Panc1 (cell line): ENCODE measurements at regions not wholly inside any gene's neighbourhood (a gene's known extent, or its start where the extent isn't known, plus 50 kb on each side); places are given as distances from the start of the nearest gene placed in this dataset.

Source experiments
- ATAC-seq: fragments of 200-7000 bp; cut with Tn5 transposase; 2 replicates; pipeline ENCODE4 v1.9.1; 2020; ENCODE audit warnings: mild to moderate bottlenecking, moderate library complexity
- BruUV-seq: library from RNA; stranded (reverse); fragments of 400-500 nt; replicated peaks from 2 replicates; lab custom pipeline; 2021; lab: Mats Ljungman, UMichigan
- CTCF ChIA-PET: fragments of 300-600 bp; sonication (Branson Sonifier 250); formaldehyde crosslinking; loops from one replicate; lab custom pipeline; 2022; ENCODE audit warnings: antibody characterized with exemption; lab: Charles Lee
- POLR2A ChIA-PET: fragments of 300-600 bp; sonication (Branson Sonifier 250); formaldehyde crosslinking; loops from one replicate; lab custom pipeline; 2022; ENCODE audit warnings: antibody characterized with exemption; lab: Charles Lee
- DNase-seq: peaks from one replicate; pipeline ENCODE4 v3.0.0-alpha.2; 2010; ENCODE audit warnings: low read depth, low spot score
- H3K27ac ChIP-seq: 2 replicates; pipeline ENCODE4 v1.5.1; 2011; ENCODE audit warnings: mild to moderate bottlenecking, low read length, inconsistent platforms
- H3K27me3 ChIP-seq: fragments of 200-500 bp; sonication (Bioruptor generic); 2 replicates; pipeline ENCODE4 v1.6.0; 2014; ENCODE audit warnings: low read length, inconsistent platforms; ENCODE audit not compliant: control insufficient read depth, insufficient read depth
- H3K36me3 ChIP-seq: fragments of 200-500 bp; sonication (Bioruptor generic); 2 replicates; pipeline ENCODE4 v1.5.1; 2014; ENCODE audit warnings: inconsistent platforms, mild to moderate bottlenecking, low read length, moderate library complexity; ENCODE audit not compliant: control insufficient read depth, insufficient read depth
- H3K4me1 ChIP-seq: 2 replicates; pipeline ENCODE4 v1.5.1; 2011; ENCODE audit warnings: inconsistent platforms, mild to moderate bottlenecking, low read length, moderate library complexity; ENCODE audit not compliant: control insufficient read depth, insufficient read depth
- H3K4me3 ChIP-seq, 2 experiments: 2 replicates each; pipeline ENCODE4 v1.5.1; 2011 to 2012; ENCODE audit warnings: low read depth in 2 of 2, low read length in 2 of 2, mild to moderate bottlenecking in 2 of 2, inconsistent platforms in 1 of 2, moderate library complexity in 1 of 2
- H3K9me3 ChIP-seq: fragments of 200-500 bp; sonication (Bioruptor generic); 2 replicates; pipeline ENCODE4 v1.5.1; 2014; ENCODE audit warnings: low read depth, mild to moderate bottlenecking, inconsistent platforms, low read length, moderate library complexity; ENCODE audit not compliant: control insufficient read depth, insufficient read depth
- POLR2AphosphoS5 ChIP-seq: IDR thresholded peaks from 2 replicates; pipeline ENCODE4 v1.6.1; 2012; ENCODE audit warnings: mild to moderate bottlenecking, low read depth, low read length, moderate library complexity
- SIN3A ChIP-seq: IDR thresholded peaks from 2 replicates; pipeline ENCODE4 v1.6.1; 2012; ENCODE audit warnings: low read depth, mild to moderate bottlenecking, low read length, moderate library complexity, borderline replicate concordance; ENCODE audit not compliant: insufficient read depth
- TCF7L2 ChIP-seq: IDR thresholded peaks from 2 replicates; pipeline ENCODE4 v1.6.1; 2011; ENCODE audit warnings: mild to moderate bottlenecking, low read depth, low read length, inconsistent platforms
- in situ Hi-C: cut with HindIII; loops from 2 replicates; pipeline ENCODE4 v1.10.0; 2016; ENCODE audit warnings: low sequenced_read_pairs, low pct_unique_long_range_greater_than_20kb
- intact Hi-C: fragments of 100-400 bp; cut with micrococcal nuclease; formaldehyde crosslinking; loops from one replicate; pipeline ENCODE4 v1.10.0; 2022; ENCODE audit not compliant: unreplicated experiment
- TF ChIP-seq, protein P1 (sequence below), 2 experiments: IDR thresholded peaks; 2 replicates each; pipeline ENCODE4 v1.6.1; 2011 to 2012; ENCODE audit warnings: low read depth in 2 of 2, control low read depth in 1 of 2, low read length in 1 of 2, mild to moderate bottlenecking in 1 of 2, moderate library complexity in 1 of 2; ENCODE audit not compliant: insufficient read depth in 1 of 2
- TF ChIP-seq, protein P2 (sequence below): fragments of 450-650 bp; IDR thresholded peaks from 2 replicates; pipeline ENCODE4 v1.5.1; 2017; ENCODE audit warnings: mild to moderate bottlenecking

DNA sequence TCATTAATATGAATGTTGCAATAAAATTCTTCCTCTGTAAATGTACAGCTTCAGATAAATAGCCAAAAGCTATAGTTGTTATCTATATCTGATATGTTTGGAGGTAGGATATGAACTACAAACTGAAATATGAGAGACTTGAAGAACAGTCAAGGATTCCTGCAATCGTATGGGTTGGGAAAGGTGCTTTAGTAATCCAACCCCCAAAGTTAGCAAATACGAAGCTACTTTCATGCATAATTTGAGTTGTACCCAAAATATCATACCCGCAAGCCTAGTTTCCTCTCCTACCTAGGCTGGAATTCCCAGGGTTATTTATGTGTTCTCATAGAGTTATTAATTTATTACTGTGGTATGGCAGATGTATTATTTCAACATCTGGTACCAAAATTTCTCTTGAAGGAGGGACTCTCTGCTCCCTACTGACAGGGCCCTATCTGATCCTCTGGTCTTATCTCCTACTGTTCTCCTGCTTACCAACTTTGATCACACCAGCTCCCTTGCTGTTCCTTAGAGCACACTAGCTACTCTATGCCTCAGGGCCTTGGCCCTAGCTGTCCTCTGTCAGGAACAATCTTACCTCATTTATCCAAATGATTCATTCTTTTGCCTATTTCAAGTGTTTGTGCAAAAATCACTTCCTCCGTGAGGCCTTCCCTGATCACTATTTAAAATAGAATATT, 140.4 kb upstream of the CCDC54 start:
- ATAC-seq: no peak
- Histone ChIP-seq H3K4me3 (no peak overlapping the region), H3K27me3 (no peaks in the 10 kb centered on the region; the same call in 1 of the 2 replicates), H3K4me1 (0 out of 2 replicates have a peak, but pooled peaks cover 5% of the 10 kb centered on the region), H3K9me3 (no peaks in the 10 kb centered on the region), H3K36me3 (no peaks in the 10 kb centered on the region), H3K27ac (no peak overlapping the region)
- no TSS peak for BruUV-seq
- intact Hi-C loops: loop anchor here (2.0 to 10.0 kb wide), 5 partner anchors 286 to 688 kb away; partner anchors contain the start of gene BBX
- ChIA-PET POLR2A (interaction anchor here (0.7 kb wide), 1 partner anchor 17 kb away, joined by 3 read pairs; no protein-coding TSS in a partner anchor), CTCF (no interaction called here)
- TF ChIP-seq, protein P1, sequence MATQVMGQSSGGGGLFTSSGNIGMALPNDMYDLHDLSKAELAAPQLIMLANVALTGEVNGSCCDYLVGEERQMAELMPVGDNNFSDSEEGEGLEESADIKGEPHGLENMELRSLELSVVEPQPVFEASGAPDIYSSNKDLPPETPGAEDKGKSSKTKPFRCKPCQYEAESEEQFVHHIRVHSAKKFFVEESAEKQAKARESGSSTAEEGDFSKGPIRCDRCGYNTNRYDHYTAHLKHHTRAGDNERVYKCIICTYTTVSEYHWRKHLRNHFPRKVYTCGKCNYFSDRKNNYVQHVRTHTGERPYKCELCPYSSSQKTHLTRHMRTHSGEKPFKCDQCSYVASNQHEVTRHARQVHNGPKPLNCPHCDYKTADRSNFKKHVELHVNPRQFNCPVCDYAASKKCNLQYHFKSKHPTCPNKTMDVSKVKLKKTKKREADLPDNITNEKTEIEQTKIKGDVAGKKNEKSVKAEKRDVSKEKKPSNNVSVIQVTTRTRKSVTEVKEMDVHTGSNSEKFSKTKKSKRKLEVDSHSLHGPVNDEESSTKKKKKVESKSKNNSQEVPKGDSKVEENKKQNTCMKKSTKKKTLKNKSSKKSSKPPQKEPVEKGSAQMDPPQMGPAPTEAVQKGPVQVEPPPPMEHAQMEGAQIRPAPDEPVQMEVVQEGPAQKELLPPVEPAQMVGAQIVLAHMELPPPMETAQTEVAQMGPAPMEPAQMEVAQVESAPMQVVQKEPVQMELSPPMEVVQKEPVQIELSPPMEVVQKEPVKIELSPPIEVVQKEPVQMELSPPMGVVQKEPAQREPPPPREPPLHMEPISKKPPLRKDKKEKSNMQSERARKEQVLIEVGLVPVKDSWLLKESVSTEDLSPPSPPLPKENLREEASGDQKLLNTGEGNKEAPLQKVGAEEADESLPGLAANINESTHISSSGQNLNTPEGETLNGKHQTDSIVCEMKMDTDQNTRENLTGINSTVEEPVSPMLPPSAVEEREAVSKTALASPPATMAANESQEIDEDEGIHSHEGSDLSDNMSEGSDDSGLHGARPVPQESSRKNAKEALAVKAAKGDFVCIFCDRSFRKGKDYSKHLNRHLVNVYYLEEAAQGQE (IDR thresholded peaks at IDR 0.05; ENCODE audit: insufficient read depth in 1 of 2, low read depth in 2 of 2, low read length in 1 of 2): no peak
- TF ChIP-seq, protein P2, sequence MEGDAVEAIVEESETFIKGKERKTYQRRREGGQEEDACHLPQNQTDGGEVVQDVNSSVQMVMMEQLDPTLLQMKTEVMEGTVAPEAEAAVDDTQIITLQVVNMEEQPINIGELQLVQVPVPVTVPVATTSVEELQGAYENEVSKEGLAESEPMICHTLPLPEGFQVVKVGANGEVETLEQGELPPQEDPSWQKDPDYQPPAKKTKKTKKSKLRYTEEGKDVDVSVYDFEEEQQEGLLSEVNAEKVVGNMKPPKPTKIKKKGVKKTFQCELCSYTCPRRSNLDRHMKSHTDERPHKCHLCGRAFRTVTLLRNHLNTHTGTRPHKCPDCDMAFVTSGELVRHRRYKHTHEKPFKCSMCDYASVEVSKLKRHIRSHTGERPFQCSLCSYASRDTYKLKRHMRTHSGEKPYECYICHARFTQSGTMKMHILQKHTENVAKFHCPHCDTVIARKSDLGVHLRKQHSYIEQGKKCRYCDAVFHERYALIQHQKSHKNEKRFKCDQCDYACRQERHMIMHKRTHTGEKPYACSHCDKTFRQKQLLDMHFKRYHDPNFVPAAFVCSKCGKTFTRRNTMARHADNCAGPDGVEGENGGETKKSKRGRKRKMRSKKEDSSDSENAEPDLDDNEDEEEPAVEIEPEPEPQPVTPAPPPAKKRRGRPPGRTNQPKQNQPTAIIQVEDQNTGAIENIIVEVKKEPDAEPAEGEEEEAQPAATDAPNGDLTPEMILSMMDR: no peak
- TF ChIP-seq TCF7L2: no peak
- TF ChIP-seq POLR2AphosphoS5: no peak
- TF ChIP-seq SIN3A: no peak
- no peak for DNase-seq
- in situ Hi-C loops: no loop called here

DNA sequence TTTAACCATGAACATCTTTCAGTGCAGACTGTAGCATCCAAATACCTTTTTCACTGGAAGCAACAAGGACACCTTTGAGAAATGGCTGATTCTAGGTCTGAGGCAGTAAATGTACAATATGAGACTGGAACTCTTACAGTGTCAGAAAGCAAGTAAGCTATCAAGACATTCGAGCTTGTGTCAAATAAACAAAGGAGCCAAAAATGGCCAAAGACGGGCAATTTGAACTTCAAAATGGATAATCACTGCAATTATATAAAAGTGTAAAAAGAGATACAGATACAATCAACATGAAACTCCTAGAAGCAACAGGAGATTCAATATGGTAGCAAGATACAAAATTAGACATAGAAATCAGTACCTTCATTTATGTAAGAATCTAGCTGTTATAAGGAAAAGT, 138.5 kb upstream of the CCDC54 start:
- H3K27ac ChIP-seq: no peak overlapping the region
- ATAC-seq (no peak), DNase-seq (no peak)
- POLR2A ChIA-PET: no interaction called here
- H3K4me3 ChIP-seq: no peak overlapping the region
- H3K36me3 ChIP-seq: no peaks in the 10 kb centered on the region
- intact Hi-C loops (loop anchor here (5.0 to 10.0 kb wide), 4 partner anchors 284 to 686 kb away; partner anchors contain the start of gene BBX), in situ Hi-C loops (no loop called here)
- TF ChIP-seq TCF7L2: no peak
- TF ChIP-seq, protein P2: no peak
- TF ChIP-seq SIN3A: no peak
- TF ChIP-seq POLR2AphosphoS5: no peak
- TF ChIP-seq, protein P1 (IDR thresholded peaks at IDR 0.05; ENCODE audit: insufficient read depth in 1 of 2, low read depth in 2 of 2, low read length in 1 of 2): no peak
- H3K9me3 ChIP-seq: no peaks in the 10 kb centered on the region
- H3K4me1 ChIP-seq: 0 out of 2 replicates have a peak, but pooled peaks cover 5% of the 10 kb centered on the region
- BruUV-seq: no TSS peak
- CTCF ChIA-PET: no interaction called here
- H3K27me3 ChIP-seq: no peaks in the 10 kb centered on the region
